ENCODE measurements at regions not wholly inside any gene's neighbourhood (a gene's known extent, or its start where the extent isn't known, plus 50 kb on each side); places are given as distances from the start of the nearest gene placed in this dataset.

GRCh38 chr4:13857397-13857796 lies 229.9 kb upstream of the BOD1L1 start:
- TF ChIP-seq CTCF (conservative IDR thresholded peaks at IDR 0.05; ENCODE audit: low read depth in 2 of 2), result no peak
- TF ChIP-seq POLR2AphosphoS5 (IDR thresholded peaks at IDR 0.05; ENCODE audit: low read depth), result no peak
- TF ChIP-seq CREB1 (CRISPR knock-in tag; IDR thresholded peaks at IDR 0.05; ENCODE audit: low read depth), result no peak
- TF ChIP-seq EZH2 (IDR thresholded peaks at IDR 0.05; ENCODE audit: low read depth, unreplicated experiment), result no peak

Data from GM23338 (cell line).